ENCODE measurements at regions not wholly inside any gene's neighbourhood (a gene's known extent, or its start where the extent isn't known, plus 50 kb on each side); places are given as distances from the start of the nearest gene placed in this dataset.

DNA sequence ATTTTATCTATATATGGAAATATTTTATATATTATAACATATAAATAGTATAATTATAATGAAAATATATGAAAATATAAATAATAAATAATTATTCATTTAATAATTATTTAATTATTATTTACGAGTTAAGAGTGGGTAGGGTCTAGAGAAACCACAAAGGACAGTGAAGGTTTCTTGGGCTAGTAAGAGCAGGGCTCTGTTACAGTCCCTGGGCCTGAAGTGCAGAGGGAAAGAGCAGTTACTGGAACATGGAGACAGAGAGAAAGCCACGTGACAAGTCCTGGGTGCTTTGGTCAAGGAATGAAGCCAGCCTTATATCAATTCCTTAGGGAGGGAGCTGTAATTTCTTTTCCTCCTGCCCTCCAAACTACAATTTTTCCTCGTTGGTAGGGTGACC is 117.2 kb upstream of the OLIG2 start:
- H3K4me1 ChIP-seq (ENCODE audit: insufficient read depth, low read length, poor library complexity, severe bottlenecking), result no peaks in the 10 kb centered on the region
- ChIA-PET POLR2A (no interaction called here), CTCF (ENCODE audit: unreplicated experiment) (no interaction called here)
- no peak overlapping the region for H3K27ac ChIP-seq (ENCODE audit: low read depth, low read length, poor library complexity, severe bottlenecking)
- intact Hi-C loops (cut with micrococcal nuclease; ENCODE audit: unreplicated experiment), result no loop called here
- H3K36me3 ChIP-seq (ENCODE audit: insufficient read depth, low read length), result no peaks in the 10 kb centered on the region
- no peak for TF ChIP-seq EZH2phosphoT487 (IDR thresholded peaks at IDR 0.05; ENCODE audit: borderline replicate concordance, low read depth, low read length)
- TF ChIP-seq, protein P1, sequence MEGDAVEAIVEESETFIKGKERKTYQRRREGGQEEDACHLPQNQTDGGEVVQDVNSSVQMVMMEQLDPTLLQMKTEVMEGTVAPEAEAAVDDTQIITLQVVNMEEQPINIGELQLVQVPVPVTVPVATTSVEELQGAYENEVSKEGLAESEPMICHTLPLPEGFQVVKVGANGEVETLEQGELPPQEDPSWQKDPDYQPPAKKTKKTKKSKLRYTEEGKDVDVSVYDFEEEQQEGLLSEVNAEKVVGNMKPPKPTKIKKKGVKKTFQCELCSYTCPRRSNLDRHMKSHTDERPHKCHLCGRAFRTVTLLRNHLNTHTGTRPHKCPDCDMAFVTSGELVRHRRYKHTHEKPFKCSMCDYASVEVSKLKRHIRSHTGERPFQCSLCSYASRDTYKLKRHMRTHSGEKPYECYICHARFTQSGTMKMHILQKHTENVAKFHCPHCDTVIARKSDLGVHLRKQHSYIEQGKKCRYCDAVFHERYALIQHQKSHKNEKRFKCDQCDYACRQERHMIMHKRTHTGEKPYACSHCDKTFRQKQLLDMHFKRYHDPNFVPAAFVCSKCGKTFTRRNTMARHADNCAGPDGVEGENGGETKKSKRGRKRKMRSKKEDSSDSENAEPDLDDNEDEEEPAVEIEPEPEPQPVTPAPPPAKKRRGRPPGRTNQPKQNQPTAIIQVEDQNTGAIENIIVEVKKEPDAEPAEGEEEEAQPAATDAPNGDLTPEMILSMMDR (conservative IDR thresholded peaks at IDR 0.05; ENCODE audit: low read length), result no peak
- DNase-seq (ENCODE audit: low spot score), result no peak
- no peaks in the 10 kb centered on the region for H4K20me1 ChIP-seq (ENCODE audit: insufficient read depth, low read length)
- H3K4me2 ChIP-seq (ENCODE audit: low read length), result no peak overlapping the region
- H3K79me2 ChIP-seq (ENCODE audit: insufficient read depth, low read depth, low read length), result no peaks in the 10 kb centered on the region
- no peaks in the 10 kb centered on the region for H3K9me3 ChIP-seq (ENCODE audit: low read length)
- BruUV-seq (replicated peaks), result no TSS peak
- H2AFZ ChIP-seq (ENCODE audit: low read length), result no peak overlapping the region
- no peaks in the 10 kb centered on the region for H3K9me2 ChIP-seq (ENCODE audit: insufficient read depth, low read length)
- H3K4me3 ChIP-seq (ENCODE audit: low read depth, low read length, poor library complexity, severe bottlenecking), result no peak overlapping the region

DNA sequence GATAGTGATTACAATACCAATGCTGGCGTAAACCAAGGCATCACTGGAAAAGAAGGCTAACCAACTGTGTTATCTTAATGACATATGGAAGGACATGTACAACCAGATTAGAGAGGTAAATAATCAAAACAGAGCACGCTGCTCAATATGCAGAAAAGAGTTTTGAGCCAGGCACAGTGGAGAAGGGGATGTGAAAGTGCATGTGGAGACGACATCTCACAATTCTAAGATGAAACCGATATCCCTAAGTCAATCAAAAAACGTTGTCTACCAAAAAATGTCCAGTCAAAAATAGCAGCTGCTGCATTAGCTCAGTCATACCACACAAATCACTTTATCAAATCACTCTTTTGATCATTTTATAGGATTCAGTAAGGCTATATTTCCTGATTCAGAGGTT is 116.3 kb upstream of the OLIG2 start:
- POLR2A ChIA-PET, result no interaction called here
- no TSS peak for BruUV-seq (replicated peaks)
- H3K79me2 ChIP-seq (ENCODE audit: insufficient read depth, low read depth, low read length), result no peaks in the 10 kb centered on the region
- no peaks in the 10 kb centered on the region for H3K9me2 ChIP-seq (ENCODE audit: insufficient read depth, low read length)
- H3K36me3 ChIP-seq (ENCODE audit: insufficient read depth, low read length), result no peaks in the 10 kb centered on the region
- H3K4me2 ChIP-seq (ENCODE audit: low read length), result no peak overlapping the region
- no peak for DNase-seq (ENCODE audit: low spot score)
- H3K4me1 ChIP-seq (ENCODE audit: insufficient read depth, low read length, poor library complexity, severe bottlenecking), result no peaks in the 10 kb centered on the region
- no peak overlapping the region for H3K27ac ChIP-seq (ENCODE audit: low read depth, low read length, poor library complexity, severe bottlenecking)
- H2AFZ ChIP-seq (ENCODE audit: low read length), result no peak overlapping the region
- CTCF ChIA-PET (ENCODE audit: unreplicated experiment), result no interaction called here
- TF ChIP-seq EZH2phosphoT487 (IDR thresholded peaks at IDR 0.05; ENCODE audit: borderline replicate concordance, low read depth, low read length), result no peak
- TF ChIP-seq, protein P1 (conservative IDR thresholded peaks at IDR 0.05; ENCODE audit: low read length), result no peak
- H3K4me3 ChIP-seq (ENCODE audit: low read depth, low read length, poor library complexity, severe bottlenecking), result no peak overlapping the region
- no peaks in the 10 kb centered on the region for H4K20me1 ChIP-seq (ENCODE audit: insufficient read depth, low read length)
- intact Hi-C loops (cut with micrococcal nuclease; ENCODE audit: unreplicated experiment), result no loop called here
- no peaks in the 10 kb centered on the region for H3K9me3 ChIP-seq (ENCODE audit: low read length)

DNA sequence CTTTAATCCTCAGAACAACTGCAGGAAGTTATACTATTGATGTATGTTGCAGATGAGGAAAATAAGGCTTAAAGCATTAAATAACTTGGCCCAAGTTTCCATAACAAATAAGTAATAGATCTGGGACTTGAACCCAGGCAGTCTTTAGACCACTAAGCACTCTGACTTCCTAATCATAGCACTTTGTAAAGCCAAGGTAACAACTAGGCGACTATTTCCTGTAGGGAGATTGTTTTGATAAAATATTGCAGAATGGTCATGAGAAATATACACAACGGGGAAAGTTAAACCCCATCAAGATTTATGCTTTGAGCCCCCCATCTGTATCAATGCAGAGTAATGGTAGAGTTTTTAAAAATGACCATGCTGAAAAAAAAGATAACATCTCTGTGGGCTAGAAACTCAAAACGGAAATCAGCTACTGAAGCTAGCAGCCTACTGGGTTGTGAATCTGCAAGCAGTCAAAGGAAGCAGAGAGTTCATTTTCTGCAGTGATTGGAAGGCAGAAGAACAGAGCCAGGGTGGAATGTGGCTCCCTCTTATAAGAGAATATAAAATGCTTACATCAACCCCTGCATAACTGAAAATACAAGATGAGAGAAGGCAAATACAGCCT is 111.2 kb upstream of the OLIG2 start:
- TF ChIP-seq, protein P1 (conservative IDR thresholded peaks at IDR 0.05; ENCODE audit: low read length), result no peak
- no peak for TF ChIP-seq EZH2phosphoT487 (IDR thresholded peaks at IDR 0.05; ENCODE audit: borderline replicate concordance, low read depth, low read length)
- H4K20me1 ChIP-seq (ENCODE audit: insufficient read depth, low read length), result no peaks in the 10 kb centered on the region
- no peak overlapping the region for H3K4me2 ChIP-seq (ENCODE audit: low read length)
- no peaks in the 10 kb centered on the region for H3K79me2 ChIP-seq (ENCODE audit: insufficient read depth, low read depth, low read length)
- CTCF ChIA-PET (ENCODE audit: unreplicated experiment), result no interaction called here
- no TSS peak for BruUV-seq (replicated peaks)
- no peak overlapping the region for H3K27ac ChIP-seq (ENCODE audit: low read depth, low read length, poor library complexity, severe bottlenecking)
- H2AFZ ChIP-seq (ENCODE audit: low read length), result no peak overlapping the region
- no peak for DNase-seq (ENCODE audit: low spot score)
- POLR2A ChIA-PET, result no interaction called here
- H3K9me3 ChIP-seq (ENCODE audit: low read length), result no peaks in the 10 kb centered on the region
- H3K9me2 ChIP-seq (ENCODE audit: insufficient read depth, low read length), result no peaks in the 10 kb centered on the region
- no peaks in the 10 kb centered on the region for H3K36me3 ChIP-seq (ENCODE audit: insufficient read depth, low read length)
- intact Hi-C loops (cut with micrococcal nuclease; ENCODE audit: unreplicated experiment), result no loop called here
- H3K4me1 ChIP-seq (ENCODE audit: insufficient read depth, low read length, poor library complexity, severe bottlenecking), result no peaks in the 10 kb centered on the region
- no peak overlapping the region for H3K4me3 ChIP-seq (ENCODE audit: low read depth, low read length, poor library complexity, severe bottlenecking)
